HFFc6 (cell line): ENCODE measurements at regions not wholly inside any gene's neighbourhood (a gene's known extent, or its start where the extent isn't known, plus 50 kb on each side); places are given as distances from the start of the nearest gene placed in this dataset.
A peak's percentile ranks its signal among the peaks of the same experiment; 100 is the strongest.

Source experiments
- DNase-seq: peaks from one replicate; pipeline ENCODE4 v3.0.0-alpha.2; 2018
- H3K27ac Mint-ChIP-seq: 2 replicates; pipeline ENCODE4 v1.8.0; 2020; ENCODE audit warnings: mild to moderate bottlenecking, mixed read lengths
- H3K27me3 Mint-ChIP-seq: 2 replicates; pipeline ENCODE4 v1.8.0; 2021; ENCODE audit warnings: mild to moderate bottlenecking, moderate library complexity, mixed read lengths; ENCODE audit not compliant: insufficient read depth
- H3K36me3 Mint-ChIP-seq: 2 replicates; pipeline ENCODE4 v1.8.0; 2021; ENCODE audit warnings: low read depth, mixed read lengths
- H3K4me1 Mint-ChIP-seq: 2 replicates; pipeline ENCODE4 v1.8.0; 2020; ENCODE audit warnings: low read depth, mixed read lengths
- H3K4me3 Mint-ChIP-seq: 2 replicates; pipeline ENCODE4 v1.8.0; 2020; ENCODE audit warnings: mild to moderate bottlenecking, moderate library complexity, mixed read lengths
- H3K9me3 Mint-ChIP-seq: 2 replicates; pipeline ENCODE4 v1.8.0; 2020; ENCODE audit warnings: mild to moderate bottlenecking, mixed read lengths
- TF ChIP-seq, protein P1 (sequence below): fragments of 200-600 bp; sonication (generic); IDR thresholded peaks from 2 replicates; pipeline ENCODE4 v1.5.0; 2021; ENCODE audit warnings: antibody characterized with exemption, mild to moderate bottlenecking

DNA sequence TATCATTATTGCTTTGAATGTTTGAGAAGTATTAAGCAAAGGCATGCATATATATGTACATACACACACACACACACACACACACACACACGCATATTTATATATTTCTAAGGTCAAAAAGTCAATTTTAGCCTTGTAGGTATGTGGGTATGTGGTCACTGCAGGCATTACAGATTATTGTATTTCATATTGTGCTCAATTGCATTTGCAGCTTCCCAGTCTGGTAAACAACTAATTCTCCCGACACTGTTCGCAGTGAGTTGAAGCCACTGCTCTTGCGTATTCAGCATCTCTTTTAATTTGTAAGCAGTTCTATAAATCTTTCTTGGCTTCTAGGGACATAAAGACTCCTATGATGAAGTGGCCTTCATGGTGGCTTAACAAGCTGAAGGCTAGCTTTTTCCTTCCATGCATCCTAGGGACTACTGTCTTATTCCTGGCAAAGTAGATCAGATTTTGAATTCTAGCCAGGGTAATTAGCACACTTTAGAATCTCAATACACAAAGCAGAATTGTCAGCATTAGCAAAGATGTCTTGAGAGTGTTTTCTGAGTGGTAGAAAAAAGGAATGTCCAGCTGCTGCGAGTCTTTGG lies 368.6 kb upstream of the NEGR1 start:
- Mint-ChIP-seq H3K4me1 (peaks cover 12% of the 10 kb centered on the region), H3K27ac (no peak overlapping the region), H3K4me3 (no peak overlapping the region), H3K9me3 (no peaks in the 10 kb centered on the region), H3K27me3 (no peaks in the 10 kb centered on the region), H3K36me3 (no peaks in the 10 kb centered on the region)
- TF ChIP-seq, protein P1, sequence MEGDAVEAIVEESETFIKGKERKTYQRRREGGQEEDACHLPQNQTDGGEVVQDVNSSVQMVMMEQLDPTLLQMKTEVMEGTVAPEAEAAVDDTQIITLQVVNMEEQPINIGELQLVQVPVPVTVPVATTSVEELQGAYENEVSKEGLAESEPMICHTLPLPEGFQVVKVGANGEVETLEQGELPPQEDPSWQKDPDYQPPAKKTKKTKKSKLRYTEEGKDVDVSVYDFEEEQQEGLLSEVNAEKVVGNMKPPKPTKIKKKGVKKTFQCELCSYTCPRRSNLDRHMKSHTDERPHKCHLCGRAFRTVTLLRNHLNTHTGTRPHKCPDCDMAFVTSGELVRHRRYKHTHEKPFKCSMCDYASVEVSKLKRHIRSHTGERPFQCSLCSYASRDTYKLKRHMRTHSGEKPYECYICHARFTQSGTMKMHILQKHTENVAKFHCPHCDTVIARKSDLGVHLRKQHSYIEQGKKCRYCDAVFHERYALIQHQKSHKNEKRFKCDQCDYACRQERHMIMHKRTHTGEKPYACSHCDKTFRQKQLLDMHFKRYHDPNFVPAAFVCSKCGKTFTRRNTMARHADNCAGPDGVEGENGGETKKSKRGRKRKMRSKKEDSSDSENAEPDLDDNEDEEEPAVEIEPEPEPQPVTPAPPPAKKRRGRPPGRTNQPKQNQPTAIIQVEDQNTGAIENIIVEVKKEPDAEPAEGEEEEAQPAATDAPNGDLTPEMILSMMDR, result no peak
- no peak for DNase-seq

DNA sequence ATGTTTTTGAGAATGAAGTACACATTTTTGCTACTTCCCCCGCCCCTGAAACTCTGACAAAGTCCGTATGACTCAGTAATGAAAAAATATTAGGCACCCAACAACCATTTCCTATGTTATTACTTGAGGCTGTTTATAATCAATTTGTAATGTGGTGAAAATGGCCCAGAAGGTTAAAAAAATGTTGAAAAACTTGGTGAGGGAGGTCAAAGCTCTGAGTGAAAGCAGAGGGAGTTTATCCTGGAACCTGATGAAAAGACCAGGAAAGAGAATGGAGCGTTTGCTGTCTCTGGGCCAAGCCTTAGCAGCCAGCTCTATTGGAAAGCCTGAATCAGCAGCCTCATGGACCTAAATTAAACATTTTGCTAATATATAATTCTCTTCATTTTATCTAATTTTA lies 367.7 kb upstream of the NEGR1 start:
- TF ChIP-seq, protein P1, result no peak
- no peaks in the 10 kb centered on the region for H3K27me3 Mint-ChIP-seq
- H3K9me3 Mint-ChIP-seq, result no peaks in the 10 kb centered on the region
- H3K36me3 Mint-ChIP-seq, result no peaks in the 10 kb centered on the region
- DNase-seq, result peak; percentile 12
- H3K4me3 Mint-ChIP-seq, result no peak overlapping the region
- H3K4me1 Mint-ChIP-seq, result peaks cover 12% of the 10 kb centered on the region
- peak overlapping the region; percentile 7; the same call in 1 of the 2 replicates for H3K27ac Mint-ChIP-seq

GRCh38 chr1:72649211-72649888 lies 367.0 kb upstream of the NEGR1 start:
- Mint-ChIP-seq H3K4me1 (peaks cover 12% of the 10 kb centered on the region), H3K9me3 (no peaks in the 10 kb centered on the region), H3K4me3 (no peak overlapping the region), H3K27ac (no peak overlapping the region), H3K27me3 (no peaks in the 10 kb centered on the region), H3K36me3 (no peaks in the 10 kb centered on the region)
- TF ChIP-seq, protein P1, result no peak
- DNase-seq, result no peak

- no peak overlapping the region for H3K27ac Mint-ChIP-seq
- peaks cover 12% of the 10 kb centered on the region for H3K4me1 Mint-ChIP-seq
- no peaks in the 10 kb centered on the region for H3K27me3 Mint-ChIP-seq
- no peaks in the 10 kb centered on the region for H3K9me3 Mint-ChIP-seq
- DNase-seq, result no peak
- no peaks in the 10 kb centered on the region for H3K36me3 Mint-ChIP-seq
- no peak overlapping the region for H3K4me3 Mint-ChIP-seq
- TF ChIP-seq, protein P1, result no peak
Observed at GRCh38 chr1:72648465-72648864, 366.1 kb upstream of the NEGR1 start.

- no peak for DNase-seq
- no peak overlapping the region for H3K4me3 Mint-ChIP-seq
- H3K27ac Mint-ChIP-seq, result no peak overlapping the region
- H3K27me3 Mint-ChIP-seq, result peaks cover 2% of the 10 kb centered on the region
- TF ChIP-seq, protein P1, result no peak
- no peaks in the 10 kb centered on the region for H3K36me3 Mint-ChIP-seq
- no peaks in the 10 kb centered on the region for H3K4me1 Mint-ChIP-seq
- H3K9me3 Mint-ChIP-seq, result no peaks in the 10 kb centered on the region
Observed at GRCh38 chr1:72643142-72643541, 360.8 kb upstream of the NEGR1 start.
